ENCODE measurements at regions not wholly inside any gene's neighbourhood (a gene's known extent, or its start where the extent isn't known, plus 50 kb on each side); places are given as distances from the start of the nearest gene placed in this dataset.
"Not testable (repeated sequence)": the region's sequence is repeated elsewhere in the genome, so short reads cannot be mapped to it uniquely, and the experiment has no call there.

DNA sequence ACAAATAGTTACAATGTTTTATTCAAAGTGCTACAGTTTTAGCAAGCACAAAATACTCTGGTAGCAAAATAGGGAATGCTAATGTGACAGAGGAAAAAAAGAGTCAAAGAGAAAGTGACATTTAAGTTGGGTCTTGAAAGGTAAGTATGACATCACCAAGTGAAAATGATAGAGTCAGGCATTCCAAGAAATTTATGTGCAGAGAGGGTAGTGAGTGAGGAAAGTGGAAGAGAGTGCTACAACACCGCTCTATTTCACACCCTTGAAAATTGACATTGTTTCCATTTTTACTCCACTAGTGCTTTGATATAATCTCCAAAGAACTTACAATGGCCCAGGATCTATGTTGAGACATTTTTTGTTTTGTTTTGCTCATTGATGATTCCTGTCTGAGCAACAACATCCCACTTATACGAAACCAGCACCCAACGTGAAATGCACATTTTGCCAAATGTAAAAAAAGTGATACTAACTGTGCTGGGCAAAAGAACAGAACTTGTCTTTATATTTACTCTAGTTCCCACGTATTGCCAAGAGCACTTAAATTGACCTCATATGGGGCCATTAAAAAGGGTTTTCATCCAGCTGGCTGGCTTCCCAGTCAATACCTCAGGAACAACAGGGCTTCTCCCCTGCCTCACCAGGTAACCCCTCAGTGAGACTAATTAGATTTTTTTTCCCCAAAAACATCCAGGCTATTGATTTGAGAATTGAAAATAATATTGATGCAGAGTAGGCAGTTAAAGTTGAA lies 206.3 kb upstream of the NR5A2 start:
- FAIRE-seq = no peak

DNA sequence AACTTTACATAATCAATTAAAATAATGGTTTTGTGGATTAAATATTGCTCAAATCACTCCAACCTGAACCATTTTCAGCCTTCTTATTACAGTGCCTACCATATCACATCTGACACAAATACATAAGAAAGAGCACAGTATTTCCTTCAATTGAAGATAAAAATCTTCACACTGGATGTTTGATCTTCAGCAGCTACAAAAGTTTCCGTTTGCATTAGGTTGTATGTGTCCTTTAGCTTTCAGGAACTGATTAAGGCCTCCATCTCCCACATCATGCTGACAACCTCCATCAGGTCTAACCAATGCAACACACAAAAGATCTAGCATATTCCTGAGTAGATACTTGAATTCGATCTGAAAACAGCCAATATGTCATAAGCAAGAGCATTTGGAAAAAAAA lies 195.1 kb upstream of the NR5A2 start:
- FAIRE-seq = no peak

DNA sequence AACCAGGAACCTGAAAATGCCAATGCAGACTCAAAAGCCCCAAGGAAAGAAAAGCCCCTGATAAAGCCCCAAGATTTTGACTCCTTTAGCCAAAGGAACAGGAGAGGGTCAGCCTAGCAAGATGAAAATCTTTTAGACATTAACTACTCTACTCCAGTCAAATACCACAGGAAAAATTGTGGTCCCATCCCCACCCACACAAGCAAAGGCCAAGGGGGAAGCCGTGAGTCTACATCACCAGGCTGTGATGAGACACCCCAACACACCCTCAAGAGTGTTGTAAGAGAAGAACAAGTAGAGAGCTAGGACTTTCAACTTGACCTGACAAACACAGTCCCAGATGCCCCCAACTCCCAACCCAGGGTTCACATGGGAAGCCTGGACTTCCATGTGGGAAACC lies 192.8 kb upstream of the NR5A2 start:
- no peak for FAIRE-seq

DNA sequence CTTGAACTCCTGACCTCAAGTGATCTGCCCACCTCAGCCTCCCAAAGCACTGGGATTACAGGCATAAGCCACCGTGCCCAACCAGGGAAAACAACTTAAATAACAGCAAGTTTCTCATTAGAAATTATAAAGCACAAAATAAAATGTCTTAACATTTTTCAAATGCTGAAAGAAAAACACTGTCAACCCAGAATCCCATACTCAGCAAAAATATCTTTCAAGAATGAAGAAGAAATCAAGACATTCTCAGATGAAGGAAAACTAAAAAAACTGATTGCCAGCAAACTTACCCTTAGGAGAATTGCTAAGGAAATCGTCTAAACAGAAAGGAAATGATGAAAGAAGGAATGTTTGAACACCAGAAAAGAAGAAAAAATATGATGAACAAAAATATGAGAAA lies 191.1 kb upstream of the NR5A2 start:
- FAIRE-seq = no peak

DNA sequence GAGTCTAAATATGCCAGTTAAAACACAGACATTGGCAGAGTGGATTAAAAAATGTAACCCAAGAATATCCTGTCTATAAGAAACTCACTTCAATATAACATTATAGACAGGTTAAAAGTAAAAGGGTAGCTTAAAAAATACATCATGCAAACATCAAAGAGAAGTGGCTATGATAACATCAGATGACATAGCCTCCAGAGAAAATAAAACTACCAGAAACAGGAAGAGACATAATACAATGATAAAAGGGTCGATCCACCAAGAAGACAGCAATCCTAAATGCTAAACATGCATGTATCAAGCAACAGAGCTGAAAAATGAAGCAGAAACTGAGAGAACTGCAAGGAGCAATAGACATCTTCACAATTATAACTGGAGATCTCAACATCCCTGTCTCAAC lies 190.2 kb upstream of the NR5A2 start:
- no peak for FAIRE-seq

DNA sequence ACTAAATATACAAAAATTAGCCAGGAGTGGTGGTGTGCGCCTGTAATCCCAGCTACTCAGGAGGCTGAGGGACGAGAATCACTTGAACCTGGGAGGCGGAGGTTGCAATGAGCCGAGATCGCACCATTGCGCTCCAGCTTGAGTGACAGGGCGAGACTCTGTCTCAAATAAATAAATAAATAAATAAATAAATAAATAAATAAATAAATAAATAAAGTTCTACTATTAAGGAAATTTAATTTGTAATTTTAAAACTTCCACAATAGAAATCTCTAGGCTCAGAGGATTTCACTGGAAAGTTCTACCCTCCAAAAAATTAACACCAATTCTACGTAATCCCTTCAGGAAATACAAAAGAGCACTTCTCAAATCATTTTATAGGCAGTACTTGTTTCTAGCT lies 187.9 kb upstream of the NR5A2 start:
- FAIRE-seq = not testable (repeated sequence)

DNA sequence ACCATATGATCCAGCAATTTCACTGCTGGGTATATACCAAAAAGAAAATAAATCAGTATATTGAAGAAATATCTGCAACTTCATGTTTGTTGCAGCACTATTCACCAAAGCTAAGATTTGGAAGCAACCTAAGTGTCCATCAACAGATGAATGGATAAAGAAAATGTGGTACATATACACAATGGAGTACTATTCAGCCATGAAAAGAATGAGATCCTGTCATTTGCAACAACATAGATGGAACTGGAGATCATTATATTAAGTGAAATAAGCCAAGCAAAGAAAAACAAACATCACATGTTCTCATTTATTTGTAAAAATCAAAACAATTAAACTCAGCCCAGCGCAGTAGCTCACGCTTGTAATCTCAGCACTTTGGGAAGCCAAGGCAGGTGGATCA lies 184.4 kb upstream of the NR5A2 start:
- not testable (repeated sequence) for FAIRE-seq

DNA sequence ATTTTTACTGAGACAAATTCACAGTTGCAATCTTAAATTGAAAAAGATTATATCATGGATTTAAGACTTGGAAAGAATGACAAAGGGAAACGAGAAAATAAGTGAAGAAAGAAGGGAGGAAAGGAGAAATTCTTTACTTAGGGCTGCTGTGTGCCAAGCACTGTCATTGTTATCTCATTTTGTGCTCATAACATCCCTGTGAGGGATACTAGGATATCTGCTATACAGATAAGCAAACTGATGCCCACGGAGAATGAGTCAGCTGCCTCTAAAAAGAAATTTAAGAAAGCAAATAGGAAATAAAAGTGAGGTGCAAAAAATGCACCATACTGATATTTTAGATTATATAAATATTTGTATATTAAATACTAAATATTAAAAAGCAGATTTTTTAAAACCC lies 183.6 kb upstream of the NR5A2 start:
- no peak for FAIRE-seq

DNA sequence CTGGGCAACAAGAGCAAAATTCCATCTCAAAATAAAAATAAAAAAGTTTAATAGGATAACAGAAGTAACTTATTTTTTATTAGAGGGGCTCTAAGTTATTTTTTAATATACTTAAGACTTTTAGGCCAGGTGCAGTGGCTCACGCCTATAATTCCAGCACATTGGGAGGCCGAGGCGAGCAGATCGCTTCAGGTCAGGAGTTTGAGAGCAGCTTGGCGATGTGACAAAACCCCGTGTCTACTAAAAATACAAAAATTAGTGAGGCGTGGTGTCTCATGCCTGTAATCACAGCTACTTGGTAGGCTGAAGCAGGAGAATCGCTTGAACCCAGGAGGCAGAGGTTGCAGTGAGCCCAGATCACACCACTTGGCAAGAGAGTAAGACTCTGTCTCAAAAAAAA lies 180.5 kb upstream of the NR5A2 start:
- FAIRE-seq = no peak

DNA sequence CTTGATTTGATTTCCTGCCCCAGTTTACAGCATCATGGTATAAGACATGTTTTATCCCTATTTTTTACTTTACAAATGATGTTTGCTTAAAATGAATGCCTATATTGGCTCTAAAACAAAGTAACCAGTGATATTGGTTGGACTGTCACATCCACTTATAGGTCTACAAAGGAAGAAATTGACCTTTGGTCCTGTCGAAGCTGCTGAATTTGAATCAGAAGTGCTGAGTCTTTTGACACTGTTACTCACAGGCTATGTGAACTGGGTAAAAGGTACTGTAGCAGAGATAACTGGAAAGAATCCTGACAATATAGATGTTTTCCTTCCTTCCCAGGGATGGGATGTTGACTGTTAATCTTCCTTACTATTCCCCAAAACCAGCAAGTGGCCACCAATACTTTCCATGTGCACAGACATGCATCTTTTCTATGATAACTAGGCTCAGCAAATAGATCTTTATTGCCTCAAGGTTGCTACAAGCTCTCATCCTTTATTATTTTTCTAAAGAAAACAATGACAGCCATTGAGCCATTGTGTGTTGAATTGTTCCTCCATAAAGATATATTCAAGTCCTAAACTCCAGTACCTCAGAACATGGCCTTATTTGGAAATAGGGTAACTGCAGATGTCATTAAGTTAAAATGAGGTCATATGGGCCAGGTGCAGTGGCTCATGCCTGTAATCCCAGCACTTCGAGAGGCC lies 175.9 kb upstream of the NR5A2 start:
- no peak for FAIRE-seq

DNA sequence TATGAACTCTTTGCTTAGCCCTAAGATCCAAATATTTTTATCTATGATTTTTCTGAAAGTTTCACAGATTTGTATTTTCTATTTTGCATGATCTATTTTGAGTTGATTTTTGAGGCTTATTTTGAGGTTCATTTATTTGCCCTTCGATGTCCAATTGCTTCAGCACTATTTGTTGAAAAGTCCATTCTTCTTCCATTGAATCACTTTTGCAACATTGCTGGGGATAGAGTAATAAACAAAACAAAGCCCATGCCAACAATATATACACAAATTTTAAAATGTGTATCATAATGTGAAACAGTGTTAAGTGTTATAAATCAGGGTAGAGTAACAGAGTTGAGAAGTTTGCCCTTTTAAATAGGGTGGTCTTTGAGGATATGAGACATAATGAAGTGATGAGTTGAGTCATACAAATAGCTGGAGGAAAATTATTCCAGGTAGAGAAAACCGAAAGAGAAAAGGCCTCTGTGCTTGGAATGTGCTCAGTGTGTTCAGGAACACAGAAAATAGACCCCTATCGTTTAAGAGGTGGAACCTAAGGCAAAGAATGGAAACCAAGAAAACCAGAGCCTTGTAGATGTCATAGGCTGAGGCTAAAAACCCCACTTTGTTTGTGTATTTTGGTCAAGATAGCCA lies 172.7 kb upstream of the NR5A2 start:
- FAIRE-seq = no peak

DNA sequence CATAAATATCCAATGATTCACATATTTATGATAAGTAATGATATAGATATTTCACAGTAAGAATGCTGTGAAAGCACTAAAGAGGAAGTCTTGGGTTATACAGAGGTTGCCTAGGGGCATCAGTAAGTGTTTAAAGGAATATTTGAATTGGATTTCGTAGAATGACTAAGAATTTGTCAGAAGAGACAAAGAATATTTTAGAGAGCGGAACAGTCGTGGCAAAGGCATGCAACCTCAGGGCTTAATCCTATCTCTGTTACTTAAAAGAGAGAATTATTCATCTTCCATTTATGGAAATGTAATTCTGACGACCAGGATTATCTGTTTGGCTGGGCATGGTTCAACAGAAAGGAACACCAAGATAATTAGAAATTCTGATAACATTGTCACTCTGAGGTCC lies 171.9 kb upstream of the NR5A2 start:
- FAIRE-seq = no peak

DNA sequence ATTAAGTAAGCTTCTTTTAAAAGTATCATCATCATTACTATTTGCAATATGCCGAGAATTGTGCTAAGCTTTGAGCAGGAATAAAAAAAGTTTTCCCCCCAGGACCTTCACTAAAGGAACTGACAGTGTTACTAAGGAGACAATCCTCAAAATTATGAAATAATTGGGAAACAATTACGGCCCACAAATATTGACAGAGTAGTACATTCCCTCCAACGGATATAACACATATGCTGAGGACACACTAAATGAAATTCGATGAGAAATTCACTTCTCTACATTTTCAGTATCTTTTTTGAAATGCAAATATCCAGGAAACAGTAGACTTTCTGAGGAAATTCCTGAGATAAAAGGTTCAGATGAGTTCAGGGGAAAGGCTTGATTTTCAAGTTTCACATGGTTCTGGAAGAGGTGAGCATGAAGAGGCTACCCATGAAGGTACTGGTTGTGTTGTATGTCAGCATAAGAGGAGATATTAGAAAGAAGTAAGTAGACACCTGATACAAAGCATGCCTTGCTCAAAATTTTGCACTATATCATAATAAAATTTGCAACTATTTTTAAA lies 171.2 kb upstream of the NR5A2 start:
- FAIRE-seq = no peak

DNA sequence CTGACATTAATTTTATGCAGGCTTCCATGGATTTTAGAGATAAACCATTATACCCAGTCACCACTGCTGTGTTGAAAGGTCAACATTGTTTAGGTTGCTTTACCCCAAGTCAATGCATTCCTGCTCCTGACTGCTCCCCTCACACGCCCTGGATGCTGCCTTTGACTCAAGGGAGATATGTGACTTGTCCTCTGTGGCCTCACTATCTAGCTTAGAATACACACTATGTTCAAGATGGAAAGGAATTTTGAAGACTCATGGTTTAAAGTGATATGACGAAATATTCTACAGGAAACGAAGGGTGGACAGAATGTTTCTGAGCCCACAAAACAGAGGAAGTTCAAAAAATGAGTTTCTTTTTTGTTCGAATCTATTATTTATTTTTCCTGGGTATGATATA lies 170.4 kb upstream of the NR5A2 start:
- FAIRE-seq = no peak

DNA sequence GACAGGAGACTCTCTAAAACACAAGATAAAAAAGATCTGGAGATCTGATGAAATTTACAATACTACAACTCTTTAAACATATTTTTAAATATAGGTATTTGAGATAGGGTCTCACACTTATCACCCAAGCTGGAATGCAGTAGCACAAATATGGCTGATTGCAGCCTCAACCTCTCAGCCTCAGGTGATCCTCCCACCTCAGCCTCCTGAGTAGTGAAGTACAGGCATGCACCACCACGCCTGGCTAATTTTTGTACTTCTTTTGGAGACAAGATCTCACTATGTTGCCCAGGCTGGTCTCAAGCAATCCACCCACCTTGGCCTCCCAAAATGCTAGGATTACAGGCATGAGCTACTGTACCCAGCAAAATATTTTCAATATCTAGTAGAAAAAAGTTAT lies 170.0 kb upstream of the NR5A2 start:
- no peak for FAIRE-seq

DNA sequence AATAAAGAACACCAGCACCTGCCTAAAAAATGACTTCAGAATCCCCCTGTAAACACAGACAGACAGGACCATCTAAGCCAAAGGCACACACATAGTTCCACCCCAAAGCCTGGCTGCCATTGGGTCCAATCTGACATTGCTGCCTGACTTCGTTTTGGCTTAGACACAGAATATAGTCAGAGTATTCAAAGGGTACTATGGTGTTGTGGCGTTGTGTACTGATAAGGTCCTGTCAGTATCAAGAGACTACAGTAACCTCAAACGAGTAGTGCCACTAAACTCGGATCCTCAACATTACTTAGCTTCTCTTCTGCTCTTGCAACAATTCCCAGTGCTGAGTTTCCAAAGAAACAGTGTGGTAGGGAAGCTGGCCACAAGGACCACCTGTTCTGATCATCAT lies 169.3 kb upstream of the NR5A2 start:
- no peak for FAIRE-seq

DNA sequence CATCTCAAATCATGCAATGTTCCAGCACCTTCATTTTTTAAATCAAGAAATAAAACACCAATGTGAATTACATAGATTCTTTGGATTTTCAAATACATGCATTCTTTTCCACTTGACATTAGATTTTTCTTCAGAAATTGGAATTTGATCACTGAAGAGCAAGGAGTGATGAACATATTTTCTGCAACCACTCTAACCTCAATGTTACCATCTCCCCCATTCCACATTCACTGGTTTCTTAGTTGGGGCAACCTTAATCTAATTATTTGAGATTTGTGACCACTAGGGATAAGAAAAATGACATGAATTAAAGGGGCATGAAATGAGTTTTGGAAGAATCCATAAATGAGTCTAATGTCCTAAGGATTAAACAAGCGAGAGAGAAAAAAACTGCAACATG lies 168.7 kb upstream of the NR5A2 start:
- no peak for FAIRE-seq

DNA sequence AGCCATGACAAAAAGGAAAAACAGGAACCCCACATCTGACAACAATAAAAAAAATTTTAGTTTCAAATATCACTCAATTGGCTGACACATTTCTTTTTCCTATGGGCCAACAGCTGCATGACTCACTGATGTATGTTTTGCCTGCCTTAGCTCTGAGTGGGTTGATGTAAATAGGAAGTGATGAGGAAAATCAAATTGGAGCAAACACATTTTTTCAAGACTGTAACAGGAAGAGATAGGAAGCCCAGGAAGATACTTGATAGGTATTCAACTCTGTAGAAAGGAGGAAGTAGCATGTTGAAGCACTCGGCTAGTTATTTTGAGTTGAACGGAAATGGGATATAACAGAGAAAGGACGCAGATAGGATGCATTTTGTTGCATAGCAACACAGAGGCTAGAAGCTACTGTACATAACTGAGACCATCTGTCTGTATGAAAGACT lies 168.0 kb upstream of the NR5A2 start:
- FAIRE-seq = no peak

DNA sequence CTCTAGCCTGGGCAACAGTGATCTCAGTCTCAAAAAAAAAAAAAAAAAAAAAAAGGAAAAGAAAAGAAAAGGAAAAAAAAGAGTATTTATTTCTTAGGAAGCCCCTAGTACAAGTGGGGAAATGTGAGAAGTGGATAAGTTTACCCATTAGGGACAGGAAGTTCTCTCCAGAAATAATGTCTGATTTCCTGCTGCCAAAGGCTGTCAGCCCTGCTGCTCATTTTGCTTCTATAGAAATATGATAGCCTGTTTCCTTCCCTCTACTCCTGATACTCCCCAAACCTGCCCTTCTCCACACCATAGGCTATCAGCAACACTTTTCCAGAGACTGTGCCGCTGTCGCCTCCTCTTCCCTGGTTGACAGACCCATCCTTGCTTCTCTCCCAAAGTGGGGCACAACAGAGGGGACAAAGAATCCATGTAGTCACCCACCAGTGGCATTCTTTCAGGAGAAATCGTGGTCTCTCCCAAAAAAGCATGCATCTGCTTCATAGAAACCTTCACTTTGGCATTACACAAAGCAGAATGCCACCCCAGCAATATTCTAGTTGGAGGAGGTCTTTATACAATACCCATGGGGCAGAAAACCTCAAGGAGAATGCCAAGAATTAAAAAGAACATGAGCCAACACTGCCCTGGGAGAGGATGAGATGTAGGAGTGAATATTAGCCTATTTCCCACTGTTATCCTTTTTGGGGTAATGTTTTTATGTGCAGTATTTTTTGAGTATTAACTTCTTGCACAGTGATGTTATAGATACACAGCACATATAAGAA lies 166.3 kb upstream of the NR5A2 start:
- FAIRE-seq = no peak

DNA sequence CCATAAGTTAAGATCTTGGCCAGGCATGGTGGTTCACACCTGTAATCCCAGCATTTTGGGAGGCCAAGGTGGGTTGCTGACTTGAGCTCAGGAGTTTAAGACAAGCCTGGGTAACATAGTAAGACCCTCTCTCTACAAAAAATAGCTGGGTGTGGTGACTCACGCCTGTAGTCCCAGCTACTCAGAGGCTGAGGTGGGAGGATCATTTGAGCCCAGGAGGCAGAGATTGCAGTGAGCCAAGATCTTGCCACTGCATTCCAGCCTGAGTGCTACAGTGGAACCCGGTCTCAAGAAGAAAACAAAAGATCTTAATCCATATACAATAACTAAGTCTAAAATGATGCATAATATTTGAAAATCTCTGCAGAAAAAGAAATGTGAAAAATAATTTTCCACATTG lies 165.5 kb upstream of the NR5A2 start:
- FAIRE-seq = no peak

DNA sequence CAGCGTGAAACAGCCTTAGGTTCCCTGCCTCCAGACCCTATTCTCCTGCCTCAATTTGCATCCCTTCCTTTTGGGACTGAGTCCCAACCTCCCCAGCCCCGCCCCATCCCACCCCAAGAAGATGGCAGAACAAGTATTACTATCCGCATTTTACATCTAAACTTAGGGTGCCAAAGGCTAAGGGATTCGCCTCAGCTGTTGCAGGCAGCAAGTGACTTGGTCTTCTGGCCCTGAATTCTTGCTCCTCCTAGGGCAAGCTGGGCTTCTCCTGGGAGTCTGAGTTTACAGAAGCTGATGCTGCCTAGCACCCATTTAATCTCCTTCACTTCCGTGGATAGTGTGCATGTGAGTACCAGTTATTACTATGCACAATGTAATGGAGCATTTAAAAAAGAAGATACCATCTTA lies 161.3 kb upstream of the NR5A2 start:
- FAIRE-seq = no peak

DNA sequence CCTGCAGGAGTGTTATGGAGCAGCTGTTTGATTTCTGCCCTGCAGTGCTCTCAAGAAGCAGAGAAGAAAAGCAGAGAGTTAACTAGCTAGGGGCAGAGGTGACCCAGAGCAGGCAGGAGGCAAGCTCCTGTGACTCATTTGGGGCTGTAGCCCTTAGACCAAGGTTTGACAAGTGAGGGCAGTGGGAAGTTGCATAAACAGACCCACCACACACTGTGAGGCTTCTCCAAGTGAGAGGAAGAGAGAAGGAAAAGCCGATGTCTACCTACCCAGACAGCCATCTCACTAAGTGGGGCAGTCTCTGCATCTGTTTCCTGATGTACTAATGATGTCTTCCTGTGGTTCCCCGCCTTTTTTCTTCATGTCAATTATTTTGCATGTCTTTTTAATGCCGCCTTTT lies 159.9 kb upstream of the NR5A2 start:
- FAIRE-seq = no peak

DNA sequence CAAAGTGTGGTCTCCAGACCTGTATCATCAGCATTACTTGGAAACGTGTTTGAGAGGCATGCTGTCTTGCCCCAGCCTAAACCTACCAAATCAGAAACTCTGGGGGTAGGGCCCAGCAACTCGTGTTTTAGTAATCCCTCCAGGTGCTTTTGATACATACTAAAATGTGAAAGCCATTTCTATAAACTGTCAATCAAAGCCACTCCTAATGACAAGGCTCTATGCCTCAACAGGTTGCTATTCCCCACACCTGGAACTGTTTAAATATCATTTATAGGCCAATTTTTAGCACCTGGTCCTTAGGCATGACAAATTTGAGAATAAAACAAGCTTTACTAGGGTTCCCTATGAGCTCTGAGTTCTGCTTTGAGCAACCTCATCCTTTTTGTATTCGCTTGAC lies 158.7 kb upstream of the NR5A2 start:
- FAIRE-seq = no peak
